Endothelial cell of umbilical vein (primary cell): ENCODE measurements at regions not wholly inside any gene's neighbourhood (a gene's known extent, or its start where the extent isn't known, plus 50 kb on each side); places are given as distances from the start of the nearest gene placed in this dataset.
A peak's percentile ranks its signal among the peaks of the same experiment; 100 is the strongest.

Source experiments
- BruUV-seq: library from RNA; stranded (reverse); fragments of 400-500 nt; replicated peaks from 2 replicates; lab custom pipeline; 2021; lab: Mats Ljungman, UMichigan
- CTCF ChIA-PET: fragments of 300-600, 350-600 bp; sonication (Branson Sonifier 250); formaldehyde crosslinking; loops from one replicate; lab custom pipeline; 2021; ENCODE audit warnings: antibody characterized with exemption, inconsistent platforms; lab: Charles Lee
- POLR2A ChIA-PET: fragments of 300-600, 350-600 bp; sonication (Branson Sonifier 250); formaldehyde crosslinking; loops from one replicate; lab custom pipeline; 2021; ENCODE audit warnings: antibody characterized with exemption, inconsistent platforms; lab: Charles Lee
- DNase-seq: peaks from one replicate; pipeline ENCODE4 v3.0.0-alpha.2; 2011; ENCODE audit warnings: low read depth, low spot score
- FAIRE-seq: peaks from 2 replicates; lab custom pipeline; 2011; peaks lifted over from hg19 to GRCh38; lab: Jason Lieb, UNC
- H2AFZ ChIP-seq: 2 replicates; pipeline ENCODE4 v1.6.0; 2012; ENCODE audit warnings: low read depth, low read length, control low read depth, inconsistent platforms
- H3K27ac ChIP-seq: 2 replicates; pipeline ENCODE4 v1.5.1; 2011; ENCODE audit warnings: low read depth, mild to moderate bottlenecking, control low read depth, low read length, moderate library complexity; ENCODE audit not compliant: insufficient read depth
- H3K27me3 ChIP-seq, 2 experiments: 2 replicates each; pipeline versions ENCODE4 v1.6.0 to v1.6.1; 2011; ENCODE audit warnings: low read length in 2 of 2, mixed read lengths in 1 of 2; ENCODE audit not compliant: control insufficient read depth in 2 of 2, insufficient read depth in 2 of 2
- H3K36me3 ChIP-seq, 2 experiments: 2 replicates in 1 of 2; 3 replicates in 1 of 2; pipeline ENCODE4 v1.5.1; 2011; ENCODE audit warnings: low read length in 2 of 2, mild to moderate bottlenecking in 1 of 2, moderate library complexity in 1 of 2; ENCODE audit not compliant: control insufficient read depth in 2 of 2, insufficient read depth in 2 of 2; ENCODE audit errors: extremely low read depth in 1 of 2
- H3K4me1 ChIP-seq: 3 replicates; pipeline ENCODE4 v1.5.1; 2011; ENCODE audit warnings: mild to moderate bottlenecking, low read length; ENCODE audit not compliant: control insufficient read depth, insufficient read depth; ENCODE audit errors: extremely low read depth
- H3K4me2 ChIP-seq: 2 replicates; pipeline ENCODE4 v1.6.1; 2011; ENCODE audit warnings: low read length, control low read depth, mixed read lengths; ENCODE audit not compliant: insufficient read depth
- H3K4me3 ChIP-seq, 3 experiments: fragments of 200-600 bp in 1 of 3; sonication (generic), shearing (Covaris generic) in 1 of 3; replicated peaks in 1 of 3; 2 replicates each; pipeline ENCODE4 v1.5.1; 2011 to 2016; ENCODE audit warnings: control low read depth in 3 of 3, low read length in 3 of 3, mild to moderate bottlenecking in 2 of 3, inconsistent platforms in 1 of 3, low read depth in 1 of 3, moderate library complexity in 1 of 3; ENCODE audit not compliant: insufficient read depth in 1 of 3
- H3K79me2 ChIP-seq: 2 replicates; pipeline ENCODE4 v1.6.0; 2012; ENCODE audit warnings: low read length, inconsistent platforms; ENCODE audit not compliant: control insufficient read depth, insufficient read depth
- H3K9ac ChIP-seq: replicated peaks from 2 replicates; pipeline ENCODE3; 2011; ENCODE audit warnings: low read length, control low read depth; ENCODE audit not compliant: insufficient read depth; ENCODE audit errors: extremely low read depth
- H3K9me1 ChIP-seq: replicated peaks from 3 replicates; pipeline ENCODE4 v1.6.0; 2011; ENCODE audit warnings: mild to moderate bottlenecking, low read length; ENCODE audit not compliant: control insufficient read depth, insufficient read depth; ENCODE audit errors: extremely low read depth
- H3K9me3 ChIP-seq: replicated peaks from 2 replicates; pipeline ENCODE4 v1.5.1; 2012; ENCODE audit warnings: low read length, inconsistent platforms; ENCODE audit not compliant: control insufficient read depth, insufficient read depth
- H4K20me1 ChIP-seq: replicated peaks from 2 replicates; pipeline ENCODE3; 2011; ENCODE audit warnings: mild to moderate bottlenecking, low read length; ENCODE audit not compliant: control insufficient read depth, insufficient read depth; ENCODE audit errors: extremely low read depth
- EZH2 ChIP-seq: IDR thresholded peaks from 2 replicates; pipeline ENCODE4 v1.6.1; 2012; ENCODE audit warnings: borderline replicate concordance, low read depth, mild to moderate bottlenecking, moderate library complexity, low read length, inconsistent platforms; ENCODE audit not compliant: severe bottlenecking
- FOS ChIP-seq: IDR thresholded peaks from 2 replicates; pipeline ENCODE4 v1.6.1; 2011; ENCODE audit warnings: mild to moderate bottlenecking, low read length, moderate library complexity, borderline replicate concordance; ENCODE audit not compliant: insufficient read depth
- GATA2 ChIP-seq: IDR thresholded peaks from 2 replicates; pipeline ENCODE4 v1.7.0; 2011; ENCODE audit warnings: low read depth, mild to moderate bottlenecking, moderate library complexity, mixed read lengths, low read length; ENCODE audit not compliant: insufficient read length, insufficient read depth
- JUN ChIP-seq: IDR thresholded peaks from 2 replicates; pipeline ENCODE4 v1.6.1; 2011; ENCODE audit warnings: borderline replicate concordance, low read depth; ENCODE audit not compliant: insufficient read length, insufficient read depth
- MYC ChIP-seq: IDR thresholded peaks from one replicate; pipeline ENCODE4 v1.6.1; 2011; ENCODE audit warnings: mild to moderate bottlenecking, low read depth, low read length
- POLR2A ChIP-seq: IDR thresholded peaks from 2 replicates; pipeline ENCODE4 v1.6.1; 2012; ENCODE audit warnings: low read depth, mild to moderate bottlenecking, control low read depth, low read length
- POLR2AphosphoS5 ChIP-seq: IDR thresholded peaks from 2 replicates; pipeline ENCODE4 v1.6.1; 2012; ENCODE audit warnings: low read depth, mild to moderate bottlenecking, control low read depth, low read length, moderate library complexity; ENCODE audit not compliant: insufficient read depth
- dilution Hi-C: fragments of 300-500 bp; cut with MboI; formaldehyde crosslinking; loops from one replicate; pipeline ENCODE4 v1.15.0; 2019; ENCODE audit warnings: low sequenced_read_pairs; ENCODE audit not compliant: extremely low pct_ligation_motif_present
- intact Hi-C: fragments of 100-400 bp; cut with micrococcal nuclease; formaldehyde crosslinking; loops from one replicate; pipeline ENCODE4 v1.10.0; 2022
- TF ChIP-seq, protein P1 (sequence below): IDR thresholded peaks from 2 replicates; pipeline ENCODE4 v1.6.1; 2011; ENCODE audit not compliant: insufficient read depth, insufficient read length
- TF ChIP-seq, protein P2 (sequence below), 2 donors: IDR thresholded peaks; 1 replicate in 1 of 2; 2 replicates in 1 of 2; pipeline ENCODE4 v1.5.1; 2011; ENCODE audit warnings: low read length in 2 of 2, mild to moderate bottlenecking in 2 of 2, moderate library complexity in 2 of 2, control low read depth in 1 of 2, inconsistent platforms in 1 of 2, low read depth in 1 of 2; ENCODE audit not compliant: insufficient read depth in 1 of 2; ENCODE audit errors: extremely low read depth in 1 of 2

GRCh38 chr1:56376188-56376984 is 203.0 kb downstream of the PLPP3 start:
- DNase-seq (peak; percentile 7), FAIRE-seq (no peak)
- Histone ChIP-seq H3K4me1 (no peaks in the 10 kb centered on the region), H3K4me2 (no peak overlapping the region), H4K20me1 (no peaks in the 10 kb centered on the region), H3K9me3 (no peaks in the 10 kb centered on the region), H3K27me3 (no peaks in the 10 kb centered on the region), H3K79me2 (no peaks in the 10 kb centered on the region), H3K9ac (no peak overlapping the region), H3K9me1 (no peaks in the 10 kb centered on the region), H3K27ac (no peak overlapping the region), H2AFZ (peak overlapping the region; percentile 17), H3K36me3 (no peaks in the 10 kb centered on the region), H3K4me3 (no peak overlapping the region)
- TF ChIP-seq GATA2 (no peak), EZH2 (no peak), POLR2AphosphoS5 (no peak), MYC (no peak), JUN (no peak)
- TF ChIP-seq, protein P1, sequence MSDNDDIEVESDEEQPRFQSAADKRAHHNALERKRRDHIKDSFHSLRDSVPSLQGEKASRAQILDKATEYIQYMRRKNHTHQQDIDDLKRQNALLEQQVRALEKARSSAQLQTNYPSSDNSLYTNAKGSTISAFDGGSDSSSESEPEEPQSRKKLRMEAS, result no peak
- ChIA-PET POLR2A (no interaction called here), CTCF (no interaction called here)
- intact Hi-C loops (no loop called here), dilution Hi-C loops (no loop called here)
- no TSS peak for BruUV-seq

DNA sequence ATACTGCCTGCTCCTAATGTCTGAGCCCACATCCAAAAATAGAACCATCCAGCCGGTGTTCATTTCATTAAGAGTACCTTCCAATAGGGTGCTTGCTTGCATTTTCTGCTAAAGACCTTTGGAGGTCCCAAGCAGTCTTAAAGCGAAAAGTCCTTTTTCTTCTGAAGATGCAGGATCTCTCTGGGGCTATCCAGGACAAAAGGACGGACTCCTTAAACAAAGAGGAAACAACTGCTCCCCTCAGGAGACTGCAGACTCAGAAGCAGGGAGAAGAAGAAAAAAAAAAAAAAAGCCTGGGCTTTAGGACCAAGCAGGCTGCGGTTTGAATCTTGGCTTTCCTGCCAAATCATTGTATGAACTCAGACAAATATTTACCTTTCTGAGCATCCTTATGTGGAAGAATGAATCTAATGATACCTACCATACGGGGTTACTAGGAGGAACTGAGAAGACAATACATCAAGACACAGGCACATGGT is 204.0 kb downstream of the PLPP3 start:
- Histone ChIP-seq H3K27me3 (no peaks in the 10 kb centered on the region), H4K20me1 (no peaks in the 10 kb centered on the region), H3K36me3 (no peaks in the 10 kb centered on the region), H3K9me1 (no peaks in the 10 kb centered on the region), H3K27ac (no peak overlapping the region), H3K9ac (no peak overlapping the region), H2AFZ (no peak overlapping the region), H3K9me3 (no peaks in the 10 kb centered on the region), H3K4me3 (no peak overlapping the region), H3K4me1 (no peaks in the 10 kb centered on the region), H3K4me2 (no peak overlapping the region), H3K79me2 (no peaks in the 10 kb centered on the region)
- ChIA-PET CTCF (no interaction called here), POLR2A (no interaction called here)
- TF ChIP-seq GATA2 (no peak), POLR2A (no peak), EZH2 (no peak), JUN (no peak), POLR2AphosphoS5 (no peak), MYC (no peak), FOS (no peak)
- TF ChIP-seq, protein P1, result no peak
- TF ChIP-seq, protein P2, sequence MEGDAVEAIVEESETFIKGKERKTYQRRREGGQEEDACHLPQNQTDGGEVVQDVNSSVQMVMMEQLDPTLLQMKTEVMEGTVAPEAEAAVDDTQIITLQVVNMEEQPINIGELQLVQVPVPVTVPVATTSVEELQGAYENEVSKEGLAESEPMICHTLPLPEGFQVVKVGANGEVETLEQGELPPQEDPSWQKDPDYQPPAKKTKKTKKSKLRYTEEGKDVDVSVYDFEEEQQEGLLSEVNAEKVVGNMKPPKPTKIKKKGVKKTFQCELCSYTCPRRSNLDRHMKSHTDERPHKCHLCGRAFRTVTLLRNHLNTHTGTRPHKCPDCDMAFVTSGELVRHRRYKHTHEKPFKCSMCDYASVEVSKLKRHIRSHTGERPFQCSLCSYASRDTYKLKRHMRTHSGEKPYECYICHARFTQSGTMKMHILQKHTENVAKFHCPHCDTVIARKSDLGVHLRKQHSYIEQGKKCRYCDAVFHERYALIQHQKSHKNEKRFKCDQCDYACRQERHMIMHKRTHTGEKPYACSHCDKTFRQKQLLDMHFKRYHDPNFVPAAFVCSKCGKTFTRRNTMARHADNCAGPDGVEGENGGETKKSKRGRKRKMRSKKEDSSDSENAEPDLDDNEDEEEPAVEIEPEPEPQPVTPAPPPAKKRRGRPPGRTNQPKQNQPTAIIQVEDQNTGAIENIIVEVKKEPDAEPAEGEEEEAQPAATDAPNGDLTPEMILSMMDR (IDR thresholded peaks at IDR 0.05; ENCODE audit: extremely low read depth in 1 of 2, insufficient read depth in 1 of 2, low read depth in 1 of 2, low read length in 2 of 2), result no peak
- no TSS peak for BruUV-seq
- intact Hi-C loops (no loop called here), dilution Hi-C loops (no loop called here)
- FAIRE-seq (no peak), DNase-seq (no peak)
